ENCODE measurements at regions not wholly inside any gene's neighbourhood (a gene's known extent, or its start where the extent isn't known, plus 50 kb on each side); places are given as distances from the start of the nearest gene placed in this dataset.

- TF ChIP-seq CTCF (conservative IDR thresholded peaks at IDR 0.05 in 1 of 2, IDR thresholded peaks at IDR 0.05 in 1 of 2; ENCODE audit: extremely low read depth in 1 of 2, insufficient read depth in 1 of 2, low read depth in 1 of 2, low read length in 2 of 2) (no peak), EZH2 (IDR thresholded peaks at IDR 0.05; ENCODE audit: borderline replicate concordance, low read length) (no peak)
Measured at GRCh38 chr16:79887541-79888540, 287.3 kb upstream of the MAF start.
